Choroid plexus epithelial cell (primary cell): ENCODE measurements at regions not wholly inside any gene's neighbourhood (a gene's known extent, or its start where the extent isn't known, plus 50 kb on each side); places are given as distances from the start of the nearest gene placed in this dataset.

ENCODE experiments used
- DNase-seq: peaks from one replicate; pipeline ENCODE4 v3.0.0-alpha.2; 2010; ENCODE audit warnings: low read depth
- H3K4me3 ChIP-seq: 2 replicates; pipeline ENCODE4 v1.5.1; 2011; ENCODE audit warnings: low read depth, mild to moderate bottlenecking, control low read depth, low read length, moderate library complexity
- TF ChIP-seq, protein P1 (sequence below): conservative IDR thresholded peaks from 2 replicates; pipeline ENCODE4 v1.5.1; 2011; ENCODE audit warnings: low read depth, mild to moderate bottlenecking, control low read depth, inconsistent platforms, low read length, moderate library complexity

DNA sequence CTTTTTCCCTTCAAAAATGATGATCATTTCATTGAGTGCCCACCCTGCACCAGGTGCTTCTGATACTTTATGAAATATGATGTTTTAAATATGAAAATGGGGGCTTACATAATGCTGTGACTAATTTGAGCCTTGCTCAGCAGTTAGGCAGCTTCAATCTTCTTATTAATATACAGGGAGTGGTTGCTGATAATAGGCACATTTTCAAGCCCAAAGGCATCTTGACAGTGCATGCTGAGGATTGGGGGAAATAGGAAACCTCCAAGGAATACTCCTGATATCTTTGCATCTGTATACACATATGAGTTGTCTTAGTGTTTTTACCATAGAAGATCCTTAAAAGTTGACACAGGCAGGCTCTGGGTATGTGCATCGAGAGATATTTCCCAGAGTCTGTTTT, 262.3 kb upstream of the SASH1 start:
- no peak for DNase-seq
- no peak overlapping the region for H3K4me3 ChIP-seq
- TF ChIP-seq, protein P1, sequence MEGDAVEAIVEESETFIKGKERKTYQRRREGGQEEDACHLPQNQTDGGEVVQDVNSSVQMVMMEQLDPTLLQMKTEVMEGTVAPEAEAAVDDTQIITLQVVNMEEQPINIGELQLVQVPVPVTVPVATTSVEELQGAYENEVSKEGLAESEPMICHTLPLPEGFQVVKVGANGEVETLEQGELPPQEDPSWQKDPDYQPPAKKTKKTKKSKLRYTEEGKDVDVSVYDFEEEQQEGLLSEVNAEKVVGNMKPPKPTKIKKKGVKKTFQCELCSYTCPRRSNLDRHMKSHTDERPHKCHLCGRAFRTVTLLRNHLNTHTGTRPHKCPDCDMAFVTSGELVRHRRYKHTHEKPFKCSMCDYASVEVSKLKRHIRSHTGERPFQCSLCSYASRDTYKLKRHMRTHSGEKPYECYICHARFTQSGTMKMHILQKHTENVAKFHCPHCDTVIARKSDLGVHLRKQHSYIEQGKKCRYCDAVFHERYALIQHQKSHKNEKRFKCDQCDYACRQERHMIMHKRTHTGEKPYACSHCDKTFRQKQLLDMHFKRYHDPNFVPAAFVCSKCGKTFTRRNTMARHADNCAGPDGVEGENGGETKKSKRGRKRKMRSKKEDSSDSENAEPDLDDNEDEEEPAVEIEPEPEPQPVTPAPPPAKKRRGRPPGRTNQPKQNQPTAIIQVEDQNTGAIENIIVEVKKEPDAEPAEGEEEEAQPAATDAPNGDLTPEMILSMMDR = no peak

DNA sequence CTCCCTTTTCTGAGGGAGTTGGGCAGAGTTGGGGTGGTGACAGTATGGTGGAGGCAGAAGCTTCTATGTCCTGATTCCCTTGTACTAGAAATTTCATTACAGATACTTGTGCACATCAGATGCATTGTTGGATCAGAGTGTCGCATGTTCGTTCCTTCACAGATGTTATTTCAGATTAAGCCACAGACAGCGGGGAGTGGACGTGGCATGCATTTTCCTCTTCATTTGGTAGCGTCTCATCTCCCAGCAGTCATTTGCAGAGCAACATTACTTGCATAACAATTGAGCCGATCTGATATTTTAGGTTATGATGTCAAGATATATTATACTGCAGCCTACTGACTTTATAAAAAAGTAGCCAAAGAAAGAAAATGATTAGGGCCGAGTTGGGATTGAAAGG, 261.6 kb upstream of the SASH1 start:
- H3K4me3 ChIP-seq = no peak overlapping the region
- TF ChIP-seq, protein P1 = no peak

DNA sequence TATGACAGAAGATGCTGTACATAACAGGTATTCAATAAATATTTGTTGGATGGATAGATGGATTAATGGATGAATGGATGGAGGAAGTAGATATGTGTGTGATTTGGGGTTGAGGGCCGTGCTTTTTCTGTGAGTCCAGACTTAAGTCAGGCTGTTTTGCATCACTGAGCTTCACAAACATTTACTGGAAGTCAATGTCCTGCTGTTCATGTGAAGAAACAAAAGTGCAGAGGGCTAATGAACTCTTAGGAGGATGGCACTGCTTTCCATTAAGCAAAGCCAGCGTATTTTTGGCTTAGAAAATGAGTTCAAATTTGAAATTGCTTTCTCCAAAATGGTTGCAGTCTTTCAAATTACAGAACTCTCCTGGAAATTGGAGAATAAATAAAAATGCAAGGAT, 260.6 kb upstream of the SASH1 start:
- no peak for DNase-seq
- no peak overlapping the region for H3K4me3 ChIP-seq
- TF ChIP-seq, protein P1 = no peak

More for the DNA sequence above, 261.6 kb upstream of the SASH1 start:
- no peak for DNase-seq

DNA sequence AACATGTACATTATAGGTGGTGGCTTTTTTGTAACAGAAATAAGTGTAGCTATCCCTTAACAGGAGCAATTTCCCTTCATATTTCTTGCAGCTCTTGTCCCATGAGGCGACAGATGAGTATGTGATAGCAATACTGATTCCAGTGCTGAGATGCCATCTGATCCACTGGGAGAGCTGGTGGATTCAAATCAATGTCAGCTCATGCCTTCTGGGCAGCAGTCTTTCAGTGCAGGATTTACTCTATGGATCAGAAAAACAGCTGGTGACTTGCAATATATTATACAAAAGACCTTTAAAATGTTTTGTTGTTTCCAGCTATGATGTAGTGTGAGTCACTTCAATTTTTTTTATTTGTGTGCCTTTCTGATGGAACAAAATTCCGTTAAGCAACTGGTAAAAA, 259.9 kb upstream of the SASH1 start:
- no peak overlapping the region for H3K4me3 ChIP-seq
- DNase-seq = no peak
- TF ChIP-seq, protein P1 = no peak

DNA sequence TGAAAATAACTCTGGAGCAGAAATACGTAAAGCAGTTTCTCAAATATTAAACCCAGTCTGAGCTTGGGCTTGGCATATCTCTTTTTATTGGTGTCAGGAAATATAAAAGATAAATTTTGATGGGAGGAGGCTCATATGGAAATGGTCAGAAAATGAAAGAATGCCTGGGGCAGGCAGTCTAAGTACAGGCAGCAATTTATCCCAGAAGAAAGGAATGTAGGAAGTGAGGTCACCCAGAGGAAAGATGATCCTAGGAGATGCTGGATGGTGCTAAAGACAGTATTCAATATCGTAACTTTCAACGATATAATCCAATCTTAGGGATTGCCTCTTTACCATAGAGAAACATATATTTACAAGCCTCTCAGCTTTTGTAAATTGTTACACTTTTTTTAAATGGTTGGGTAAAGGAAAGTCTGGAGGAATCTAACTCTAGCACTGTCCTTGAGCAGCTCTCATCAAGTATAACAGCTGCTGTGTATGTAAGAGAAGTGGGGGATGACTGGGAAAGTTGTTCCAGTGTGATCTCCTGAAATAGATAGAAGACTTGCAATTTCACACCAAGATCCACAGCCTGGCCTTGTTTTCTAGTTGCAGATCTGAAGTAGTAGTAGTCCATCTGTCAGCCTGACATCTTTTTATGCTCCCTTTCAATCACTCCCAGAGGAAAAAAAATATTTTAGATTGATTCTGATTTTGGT, 256.9 kb upstream of the SASH1 start:
- no peak for DNase-seq
- no peak overlapping the region for H3K4me3 ChIP-seq
- TF ChIP-seq, protein P1 = no peak

DNA sequence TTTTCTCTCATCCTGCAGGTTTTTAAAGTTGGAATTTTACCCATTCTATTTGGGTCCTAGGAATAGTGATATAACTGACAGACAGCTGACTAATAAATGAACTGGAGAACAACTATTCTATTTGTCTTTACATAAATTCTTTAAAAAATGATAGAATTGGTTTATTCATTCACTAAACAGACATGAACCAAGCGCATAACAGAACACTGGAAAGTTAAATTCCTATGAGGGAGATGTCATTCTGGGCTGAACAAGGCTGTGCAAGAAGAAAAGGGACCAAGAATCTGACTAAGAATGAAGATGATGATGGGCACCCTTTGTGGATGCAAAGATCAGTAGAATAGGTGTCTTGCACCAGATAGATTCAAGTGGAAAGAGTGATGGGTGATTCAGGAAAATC, 256.3 kb upstream of the SASH1 start:
- H3K4me3 ChIP-seq = no peak overlapping the region
- DNase-seq = no peak
- TF ChIP-seq, protein P1 = no peak

DNA sequence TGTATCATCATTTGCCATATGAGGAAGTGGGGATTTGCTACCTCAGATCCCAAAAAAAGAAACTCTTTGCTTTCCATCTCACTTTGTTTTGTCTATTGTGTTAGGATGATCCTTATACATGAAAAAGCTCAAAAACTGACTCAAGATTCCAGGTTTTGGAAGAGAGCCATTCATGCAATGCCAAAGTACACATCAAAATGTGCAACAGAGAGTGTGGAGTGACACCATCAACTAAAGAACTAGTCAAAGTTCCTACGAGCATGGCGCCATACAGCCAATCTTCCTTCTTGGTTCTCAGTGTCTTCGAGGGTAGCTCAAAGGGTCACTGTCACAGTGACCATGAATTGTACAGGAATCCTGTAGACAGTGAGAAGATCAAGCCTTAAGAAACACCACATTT, 255.8 kb upstream of the SASH1 start:
- TF ChIP-seq, protein P1 = no peak
- DNase-seq = no peak
- no peak overlapping the region for H3K4me3 ChIP-seq
